ENCODE measurements at regions not wholly inside any gene's neighbourhood (a gene's known extent, or its start where the extent isn't known, plus 50 kb on each side); places are given as distances from the start of the nearest gene placed in this dataset.

DNA sequence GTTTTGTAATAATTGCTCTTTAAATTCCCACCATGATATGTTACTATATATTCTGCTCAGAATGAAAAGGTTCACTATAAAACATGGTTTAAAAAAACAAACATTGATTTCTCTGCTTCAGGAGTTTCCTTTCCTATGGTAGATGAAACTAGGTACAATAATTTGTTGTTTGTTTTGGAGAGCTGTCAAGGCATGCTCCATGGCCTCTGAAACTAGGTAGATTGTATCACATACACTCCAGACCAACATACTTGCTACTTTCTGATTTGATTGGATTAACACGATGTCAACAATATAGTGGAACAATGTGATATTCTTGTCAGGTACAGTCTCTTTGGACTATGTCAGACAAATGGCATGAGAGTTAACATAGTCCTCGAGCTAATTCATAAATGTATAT is 452.7 kb upstream of the CDH9 start:
- DNase-seq (ENCODE audit: low spot score): no peak
- no peak overlapping the region for H3K27ac Mint-ChIP-seq
- Histone ChIP-seq H3K36me3 (ENCODE audit: insufficient read depth) (no peaks in the 10 kb centered on the region), H3F3A (replicated peaks; ENCODE audit: low read depth) (no peaks in the 10 kb centered on the region), H3K4me1 (ENCODE audit: insufficient read depth) (no peaks in the 10 kb centered on the region), H3K27ac (ENCODE audit: low read depth) (no peak overlapping the region), H2AFZ (no peak overlapping the region), H4K20me1 (replicated peaks; ENCODE audit: insufficient read depth) (0 out of 2 replicates have a peak, but pooled peaks cover 3% of the 10 kb centered on the region), H3K4me2 (no peak overlapping the region), H3K4me3 (no peak overlapping the region), H3K27me3 (ENCODE audit: insufficient read depth) (no peaks in the 10 kb centered on the region), H3K79me2 (replicated peaks; ENCODE audit: insufficient read depth) (no peaks in the 10 kb centered on the region), H3K9me2 (ENCODE audit: insufficient read depth) (no peaks in the 10 kb centered on the region)
- no peak overlapping the region for H3K4me3 Mint-ChIP-seq
- ATAC-seq: no peak
- TF ChIP-seq CTCF (conservative IDR thresholded peaks at IDR 0.05; ENCODE audit: low read depth in 2 of 2): no peak
- no peak; the same call in 1 of the 2 replicates for TF ChIP-seq POLR2AphosphoS5 (IDR thresholded peaks at IDR 0.05; ENCODE audit: low read depth)
- no peak for TF ChIP-seq REST (IDR thresholded peaks at IDR 0.05; ENCODE audit: unreplicated experiment)
- no peak for TF ChIP-seq CREB1 (CRISPR knock-in tag; IDR thresholded peaks at IDR 0.05; ENCODE audit: low read depth)
- TF ChIP-seq, protein P1, sequence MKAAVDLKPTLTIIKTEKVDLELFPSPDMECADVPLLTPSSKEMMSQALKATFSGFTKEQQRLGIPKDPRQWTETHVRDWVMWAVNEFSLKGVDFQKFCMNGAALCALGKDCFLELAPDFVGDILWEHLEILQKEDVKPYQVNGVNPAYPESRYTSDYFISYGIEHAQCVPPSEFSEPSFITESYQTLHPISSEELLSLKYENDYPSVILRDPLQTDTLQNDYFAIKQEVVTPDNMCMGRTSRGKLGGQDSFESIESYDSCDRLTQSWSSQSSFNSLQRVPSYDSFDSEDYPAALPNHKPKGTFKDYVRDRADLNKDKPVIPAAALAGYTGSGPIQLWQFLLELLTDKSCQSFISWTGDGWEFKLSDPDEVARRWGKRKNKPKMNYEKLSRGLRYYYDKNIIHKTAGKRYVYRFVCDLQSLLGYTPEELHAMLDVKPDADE (IDR thresholded peaks at IDR 0.05): no peak
- TF ChIP-seq, protein P2, sequence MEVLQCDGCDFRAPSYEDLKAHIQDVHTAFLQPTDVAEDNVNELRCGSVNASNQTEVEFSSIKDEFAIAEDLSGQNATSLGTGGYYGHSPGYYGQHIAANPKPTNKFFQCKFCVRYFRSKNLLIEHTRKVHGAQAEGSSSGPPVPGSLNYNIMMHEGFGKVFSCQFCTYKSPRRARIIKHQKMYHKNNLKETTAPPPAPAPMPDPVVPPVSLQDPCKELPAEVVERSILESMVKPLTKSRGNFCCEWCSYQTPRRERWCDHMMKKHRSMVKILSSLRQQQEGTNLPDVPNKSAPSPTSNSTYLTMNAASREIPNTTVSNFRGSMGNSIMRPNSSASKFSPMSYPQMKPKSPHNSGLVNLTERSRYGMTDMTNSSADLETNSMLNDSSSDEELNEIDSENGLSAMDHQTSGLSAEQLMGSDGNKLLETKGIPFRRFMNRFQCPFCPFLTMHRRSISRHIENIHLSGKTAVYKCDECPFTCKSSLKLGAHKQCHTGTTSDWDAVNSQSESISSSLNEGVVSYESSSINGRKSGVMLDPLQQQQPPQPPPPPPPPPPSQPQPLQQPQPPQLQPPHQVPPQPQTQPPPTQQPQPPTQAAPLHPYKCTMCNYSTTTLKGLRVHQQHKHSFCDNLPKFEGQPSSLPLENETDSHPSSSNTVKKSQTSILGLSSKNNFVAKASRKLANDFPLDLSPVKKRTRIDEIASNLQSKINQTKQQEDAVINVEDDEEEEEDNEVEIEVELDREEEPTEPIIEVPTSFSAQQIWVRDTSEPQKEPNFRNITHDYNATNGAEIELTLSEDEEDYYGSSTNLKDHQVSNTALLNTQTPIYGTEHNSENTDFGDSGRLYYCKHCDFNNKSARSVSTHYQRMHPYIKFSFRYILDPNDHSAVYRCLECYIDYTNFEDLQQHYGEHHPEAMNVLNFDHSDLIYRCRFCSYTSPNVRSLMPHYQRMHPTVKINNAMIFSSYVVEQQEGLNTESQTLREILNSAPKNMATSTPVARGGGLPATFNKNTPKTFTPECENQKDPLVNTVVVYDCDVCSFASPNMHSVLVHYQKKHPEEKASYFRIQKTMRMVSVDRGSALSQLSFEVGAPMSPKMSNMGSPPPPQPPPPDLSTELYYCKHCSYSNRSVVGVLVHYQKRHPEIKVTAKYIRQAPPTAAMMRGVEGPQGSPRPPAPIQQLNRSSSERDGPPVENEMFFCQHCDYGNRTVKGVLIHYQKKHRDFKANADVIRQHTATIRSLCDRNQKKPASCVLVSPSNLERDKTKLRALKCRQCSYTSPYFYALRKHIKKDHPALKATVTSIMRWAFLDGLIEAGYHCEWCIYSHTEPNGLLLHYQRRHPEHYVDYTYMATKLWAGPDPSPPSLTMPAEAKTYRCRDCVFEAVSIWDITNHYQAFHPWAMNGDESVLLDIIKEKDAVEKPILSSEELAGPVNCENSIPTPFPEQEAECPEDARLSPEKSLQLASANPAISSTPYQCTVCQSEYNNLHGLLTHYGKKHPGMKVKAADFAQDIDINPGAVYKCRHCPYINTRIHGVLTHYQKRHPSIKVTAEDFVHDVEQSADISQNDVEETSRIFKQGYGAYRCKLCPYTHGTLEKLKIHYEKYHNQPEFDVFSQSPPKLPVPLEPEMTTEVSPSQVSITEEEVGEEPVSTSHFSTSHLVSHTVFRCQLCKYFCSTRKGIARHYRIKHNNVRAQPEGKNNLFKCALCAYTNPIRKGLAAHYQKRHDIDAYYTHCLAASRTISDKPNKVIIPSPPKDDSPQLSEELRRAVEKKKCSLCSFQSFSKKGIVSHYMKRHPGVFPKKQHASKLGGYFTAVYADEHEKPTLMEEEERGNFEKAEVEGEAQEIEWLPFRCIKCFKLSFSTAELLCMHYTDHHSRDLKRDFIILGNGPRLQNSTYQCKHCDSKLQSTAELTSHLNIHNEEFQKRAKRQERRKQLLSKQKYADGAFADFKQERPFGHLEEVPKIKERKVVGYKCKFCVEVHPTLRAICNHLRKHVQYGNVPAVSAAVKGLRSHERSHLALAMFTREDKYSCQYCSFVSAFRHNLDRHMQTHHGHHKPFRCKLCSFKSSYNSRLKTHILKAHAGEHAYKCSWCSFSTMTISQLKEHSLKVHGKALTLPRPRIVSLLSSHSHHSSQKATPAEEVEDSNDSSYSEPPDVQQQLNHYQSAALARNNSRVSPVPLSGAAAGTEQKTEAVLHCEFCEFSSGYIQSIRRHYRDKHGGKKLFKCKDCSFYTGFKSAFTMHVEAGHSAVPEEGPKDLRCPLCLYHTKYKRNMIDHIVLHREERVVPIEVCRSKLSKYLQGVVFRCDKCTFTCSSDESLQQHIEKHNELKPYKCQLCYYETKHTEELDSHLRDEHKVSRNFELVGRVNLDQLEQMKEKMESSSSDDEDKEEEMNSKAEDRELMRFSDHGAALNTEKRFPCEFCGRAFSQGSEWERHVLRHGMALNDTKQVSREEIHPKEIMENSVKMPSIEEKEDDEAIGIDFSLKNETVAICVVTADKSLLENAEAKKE (CRISPR knock-in tag; IDR thresholded peaks at IDR 0.05): no peak
- no peak for TF ChIP-seq NANOG (IDR thresholded peaks at IDR 0.05; ENCODE audit: borderline replicate concordance)
- TF ChIP-seq STAT1 (IDR thresholded peaks at IDR 0.05; ENCODE audit: unreplicated experiment): no peak
- no peaks in the 10 kb centered on the region; the same call in 2 of the 3 replicates for H3K36me3 Mint-ChIP-seq (ENCODE audit: low read depth)
- no peaks in the 10 kb centered on the region; the same call in 2 of the 3 replicates for H3K9me3 Mint-ChIP-seq
- no peaks in the 10 kb centered on the region for H3K4me1 Mint-ChIP-seq
- H3K27me3 Mint-ChIP-seq (ENCODE audit: insufficient read depth, low read depth, poor library complexity): no peaks in the 10 kb centered on the region

Measured in GM23338 (cell line).